CD4-positive, alpha-beta memory T cell (primary cell): ENCODE measurements at regions not wholly inside any gene's neighbourhood (a gene's known extent, or its start where the extent isn't known, plus 50 kb on each side); places are given as distances from the start of the nearest gene placed in this dataset.

ENCODE experiments used
- CTCF ChIA-PET: fragments of 350-600 bp; sonication (Branson Sonifier 250); formaldehyde crosslinking; loops from one replicate; lab custom pipeline; 2021; ENCODE audit warnings: inconsistent platforms; ENCODE audit not compliant: partially characterized antibody; lab: Charles Lee
- POLR2A ChIA-PET: fragments of 350-600 bp; sonication (Branson Sonifier 250); formaldehyde crosslinking; loops from one replicate; lab custom pipeline; 2021; ENCODE audit not compliant: partially characterized antibody; lab: Charles Lee
- DNase-seq, 5 donors: peaks; one replicate each; pipeline versions ENCODE4 v3.0.0 to v3.0.0-alpha.2; 2020 to 2022; ENCODE audit warnings: mixed read lengths in 1 of 5
- H3K27ac ChIP-seq: one replicate; pipeline ENCODE4 v1.7.0; 2013; ENCODE audit warnings: low read depth, low read length
- H3K27me3 ChIP-seq: 2 replicates; pipeline ENCODE4 v1.7.0; 2013; ENCODE audit warnings: mild to moderate bottlenecking, low read length, moderate library complexity; ENCODE audit not compliant: insufficient read depth
- H3K36me3 ChIP-seq: 2 replicates; pipeline ENCODE4 v1.7.0; 2013; ENCODE audit warnings: mild to moderate bottlenecking, low read length, moderate library complexity; ENCODE audit not compliant: insufficient read depth
- H3K4me1 ChIP-seq: 2 replicates; pipeline ENCODE4 v1.7.0; 2013; ENCODE audit warnings: mild to moderate bottlenecking, low read length, moderate library complexity; ENCODE audit not compliant: insufficient read depth
- H3K4me3 ChIP-seq, 2 donors: one replicate each; pipeline ENCODE4 v1.7.0; 2013; ENCODE audit warnings: low read length in 2 of 2, mild to moderate bottlenecking in 1 of 2
- H3K9me3 ChIP-seq, 2 donors: one replicate each; pipeline ENCODE4 v1.7.0; 2013; ENCODE audit warnings: low read length in 2 of 2, control low read depth in 1 of 2; ENCODE audit not compliant: control insufficient read depth in 1 of 2
- H3K27ac Mint-ChIP-seq, 7 donors: one replicate each; pipeline ENCODE4 v1.8.0; 2020 to 2021; ENCODE audit warnings: mixed read lengths in 7 of 7, mild to moderate bottlenecking in 6 of 7, inconsistent platforms in 3 of 7, moderate library complexity in 3 of 7
- H3K27me3 Mint-ChIP-seq, 2 donors: one replicate each; pipeline ENCODE4 v1.8.0; 2020 to 2021; ENCODE audit warnings: mixed read lengths in 2 of 2
- H3K36me3 Mint-ChIP-seq, 2 donors: one replicate each; pipeline ENCODE4 v1.8.0; 2020 to 2021; ENCODE audit warnings: mixed read lengths in 2 of 2, inconsistent platforms in 1 of 2, mild to moderate bottlenecking in 1 of 2
- H3K4me1 Mint-ChIP-seq, 4 donors: one replicate each; pipeline ENCODE4 v1.8.0; 2020 to 2021; ENCODE audit warnings: mixed read lengths in 4 of 4, mild to moderate bottlenecking in 1 of 4
- H3K4me3 Mint-ChIP-seq, 8 donors: one replicate each; pipeline ENCODE4 v1.8.0; 2020 to 2021; ENCODE audit warnings: mixed read lengths in 8 of 8, mild to moderate bottlenecking in 7 of 8, moderate library complexity in 6 of 8, inconsistent platforms in 3 of 8
- H3K9me3 Mint-ChIP-seq, 8 donors: one replicate each; pipeline ENCODE4 v1.8.0; 2020 to 2021; ENCODE audit warnings: mixed read lengths in 8 of 8, mild to moderate bottlenecking in 5 of 8, inconsistent platforms in 3 of 8, moderate library complexity in 1 of 8
- intact Hi-C: fragments of 100-400 bp; cut with micrococcal nuclease; formaldehyde crosslinking; loops from one replicate; pipeline ENCODE4 v1.15.1; 2023

GRCh38 chr1:218693599-218693998 is 348.5 kb downstream of the TGFB2 start:
- H3K4me3 ChIP-seq: no peak overlapping the region
- no peaks in the 10 kb centered on the region for H3K27me3 Mint-ChIP-seq
- no peaks in the 10 kb centered on the region for H3K4me1 ChIP-seq
- H3K9me3 ChIP-seq: no peaks in the 10 kb centered on the region
- ChIA-PET CTCF (no interaction called here), POLR2A (no interaction called here)
- no peak for DNase-seq
- intact Hi-C loops: no loop called here
- H3K36me3 Mint-ChIP-seq: no peaks in the 10 kb centered on the region
- H3K4me1 Mint-ChIP-seq: no peaks in the 10 kb centered on the region
- H3K27ac Mint-ChIP-seq: no peak overlapping the region
- H3K27me3 ChIP-seq: no peaks in the 10 kb centered on the region
- no peak overlapping the region for H3K4me3 Mint-ChIP-seq
- H3K9me3 Mint-ChIP-seq: peaks cover 0 to 3% (median 0%) of the 10 kb centered on the region in 8 donors
- no peaks in the 10 kb centered on the region for H3K36me3 ChIP-seq
- H3K27ac ChIP-seq: no peak overlapping the region

DNA sequence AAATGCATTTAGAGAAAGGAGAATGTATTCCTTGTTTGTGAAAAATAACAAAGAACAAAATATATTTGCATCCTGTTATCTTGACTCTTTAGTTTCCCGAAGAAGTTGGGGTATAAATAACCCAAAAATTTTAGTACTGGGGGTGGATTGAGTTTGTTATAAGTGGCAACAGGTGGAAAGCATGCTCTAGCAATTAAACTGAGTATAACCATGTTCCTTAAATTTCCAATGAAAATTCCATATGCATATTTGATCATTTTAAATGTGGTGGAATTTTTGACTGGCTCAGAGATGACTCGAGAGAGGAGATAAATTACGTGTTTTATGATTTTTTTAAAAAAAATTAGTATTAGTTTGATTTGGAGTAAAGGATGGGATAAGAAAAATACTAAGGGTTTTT is 348.9 kb downstream of the TGFB2 start:
- Mint-ChIP-seq H3K36me3 (no peaks in the 10 kb centered on the region), H3K9me3 (peaks cover 0 to 3% (median 0%) of the 10 kb centered on the region in 8 donors), H3K4me3 (no peak overlapping the region), H3K27ac (no peak overlapping the region), H3K27me3 (no peaks in the 10 kb centered on the region), H3K4me1 (no peaks in the 10 kb centered on the region)
- Histone ChIP-seq H3K27me3 (no peaks in the 10 kb centered on the region), H3K36me3 (no peaks in the 10 kb centered on the region), H3K4me3 (no peak overlapping the region), H3K9me3 (no peaks in the 10 kb centered on the region), H3K27ac (no peak overlapping the region), H3K4me1 (no peaks in the 10 kb centered on the region)
- ChIA-PET POLR2A (no interaction called here), CTCF (no interaction called here)
- intact Hi-C loops: no loop called here
- no peak for DNase-seq

DNA sequence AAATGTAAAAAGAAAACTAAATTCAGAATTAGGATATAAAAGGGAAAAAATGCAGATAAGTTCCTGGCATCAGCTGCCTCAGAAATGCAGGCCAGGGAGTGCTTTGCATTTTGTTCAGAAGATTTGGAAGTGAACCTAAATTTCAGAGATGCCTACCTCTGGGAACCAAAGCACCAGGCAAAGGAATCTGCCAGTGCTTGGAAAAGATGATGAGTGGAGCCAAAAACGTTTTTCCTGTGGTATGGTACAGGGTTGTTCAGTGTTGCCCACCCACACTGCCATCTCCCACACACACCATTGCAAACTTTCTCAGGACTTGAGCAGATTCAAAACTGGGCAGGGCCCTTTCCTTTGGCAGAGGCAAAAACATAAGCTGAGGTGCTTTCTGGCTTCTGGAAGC is 349.5 kb downstream of the TGFB2 start:
- POLR2A ChIA-PET: no interaction called here
- H3K36me3 Mint-ChIP-seq: no peaks in the 10 kb centered on the region
- intact Hi-C loops: no loop called here
- no peaks in the 10 kb centered on the region for H3K4me1 Mint-ChIP-seq
- peaks cover 0 to 2% (median 0%) of the 10 kb centered on the region in 8 donors for H3K9me3 Mint-ChIP-seq
- H3K27me3 ChIP-seq: no peaks in the 10 kb centered on the region
- no peak overlapping the region for H3K4me3 ChIP-seq
- CTCF ChIA-PET: no interaction called here
- no peaks in the 10 kb centered on the region for H3K27me3 Mint-ChIP-seq
- no peak overlapping the region for H3K27ac ChIP-seq
- no peak for DNase-seq
- H3K4me3 Mint-ChIP-seq: no peak overlapping the region
- no peak overlapping the region for H3K27ac Mint-ChIP-seq
- H3K9me3 ChIP-seq: no peaks in the 10 kb centered on the region
- H3K36me3 ChIP-seq: no peaks in the 10 kb centered on the region
- no peaks in the 10 kb centered on the region for H3K4me1 ChIP-seq

DNA sequence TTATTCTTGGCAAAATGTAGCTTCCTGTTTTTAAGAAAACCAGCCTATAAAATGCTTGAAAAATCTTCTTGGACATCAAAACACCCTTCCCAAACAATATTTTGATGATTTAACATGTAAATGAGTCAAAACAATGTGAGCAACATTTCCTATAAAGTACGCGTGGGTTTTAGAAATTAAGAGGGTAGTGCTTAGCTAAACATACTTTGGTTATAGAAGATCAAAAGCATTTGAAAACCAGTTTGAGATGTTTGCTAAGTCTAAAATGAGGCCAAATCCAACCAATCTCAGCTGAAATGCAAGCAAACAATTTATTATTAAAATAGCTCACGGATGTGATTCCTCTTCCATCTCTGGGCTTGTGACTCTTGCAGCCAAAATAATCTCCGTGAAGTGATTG is 350.4 kb downstream of the TGFB2 start:
- CTCF ChIA-PET: no interaction called here
- no peaks in the 10 kb centered on the region for H3K36me3 Mint-ChIP-seq
- intact Hi-C loops: no loop called here
- no peaks in the 10 kb centered on the region for H3K27me3 ChIP-seq
- no peaks in the 10 kb centered on the region for H3K27me3 Mint-ChIP-seq
- no peak overlapping the region for H3K27ac Mint-ChIP-seq
- H3K4me1 ChIP-seq: no peaks in the 10 kb centered on the region
- no peaks in the 10 kb centered on the region for H3K4me1 Mint-ChIP-seq
- H3K9me3 Mint-ChIP-seq: peaks cover 0 to 2% (median 0%) of the 10 kb centered on the region in 8 donors
- no peaks in the 10 kb centered on the region for H3K36me3 ChIP-seq
- DNase-seq: no peak
- no peak overlapping the region for H3K27ac ChIP-seq
- H3K4me3 Mint-ChIP-seq: no peak overlapping the region
- POLR2A ChIA-PET: no interaction called here
- no peaks in the 10 kb centered on the region for H3K9me3 ChIP-seq
- no peak overlapping the region for H3K4me3 ChIP-seq

DNA sequence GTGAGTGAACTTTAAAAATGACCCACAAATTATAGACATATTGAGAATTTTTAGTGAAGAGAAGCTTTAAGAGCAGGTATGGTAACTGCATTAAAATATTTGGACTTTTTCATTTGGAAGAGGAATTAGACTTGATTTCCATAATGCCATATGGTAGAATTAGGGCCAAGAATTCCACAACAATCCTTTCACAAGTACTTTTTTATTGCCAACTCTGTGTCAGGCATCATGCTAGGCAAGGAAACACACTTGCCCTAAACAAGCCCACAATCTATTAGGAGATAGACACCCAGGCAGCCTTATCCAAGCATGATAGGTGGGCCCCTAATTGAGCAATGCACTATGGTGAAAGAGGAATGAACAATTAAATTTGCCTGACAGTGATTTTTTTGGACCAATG is 353.0 kb downstream of the TGFB2 start:
- intact Hi-C loops: no loop called here
- Histone ChIP-seq H3K4me1 (no peaks in the 10 kb centered on the region), H3K27ac (no peak overlapping the region), H3K4me3 (no peak overlapping the region), H3K27me3 (no peaks in the 10 kb centered on the region), H3K9me3 (no peaks in the 10 kb centered on the region), H3K36me3 (no peaks in the 10 kb centered on the region)
- CTCF ChIA-PET: no interaction called here
- Mint-ChIP-seq H3K9me3 (peaks cover 0 to 3% (median 0%) of the 10 kb centered on the region in 8 donors), H3K27ac (no peak overlapping the region), H3K36me3 (no peaks in the 10 kb centered on the region), H3K4me1 (no peaks in the 10 kb centered on the region), H3K27me3 (no peaks in the 10 kb centered on the region), H3K4me3 (no peak overlapping the region)
- POLR2A ChIA-PET: no interaction called here
- DNase-seq: no peak

DNA sequence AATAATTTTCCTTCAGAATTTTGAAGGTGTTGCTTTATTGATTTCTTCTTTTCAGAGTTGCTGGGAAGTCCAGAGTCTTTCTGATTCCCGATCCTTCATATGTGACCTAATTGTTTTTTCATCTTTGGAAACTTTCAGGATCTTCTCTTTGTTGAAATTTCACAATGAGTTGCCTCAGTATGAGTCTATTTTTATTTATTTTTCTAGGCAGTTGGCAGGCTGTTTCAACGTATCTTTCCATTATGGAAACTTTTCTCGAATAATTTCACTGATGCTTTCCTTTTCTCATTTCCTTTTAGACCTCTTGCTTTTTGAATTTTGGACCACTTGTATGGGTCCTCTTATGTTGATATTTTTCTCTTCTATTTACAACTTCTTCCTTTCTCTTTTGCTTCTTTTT is 354.3 kb downstream of the TGFB2 start:
- H3K4me3 ChIP-seq: no peak overlapping the region
- no peaks in the 10 kb centered on the region for H3K36me3 ChIP-seq
- Mint-ChIP-seq H3K4me3 (no peak overlapping the region), H3K27ac (no peak overlapping the region), H3K4me1 (no peaks in the 10 kb centered on the region), H3K36me3 (no peaks in the 10 kb centered on the region), H3K27me3 (no peaks in the 10 kb centered on the region), H3K9me3 (peaks cover 0 to 5% (median 0%) of the 10 kb centered on the region in 8 donors)
- H3K4me1 ChIP-seq: no peaks in the 10 kb centered on the region
- H3K27ac ChIP-seq: no peak overlapping the region
- POLR2A ChIA-PET: no interaction called here
- no peak for DNase-seq
- intact Hi-C loops: no loop called here
- H3K27me3 ChIP-seq: no peaks in the 10 kb centered on the region
- CTCF ChIA-PET: no interaction called here
- H3K9me3 ChIP-seq: no peaks in the 10 kb centered on the region

GRCh38 chr1:218699865-218700264 is 354.7 kb downstream of the TGFB2 start:
- intact Hi-C loops: no loop called here
- Mint-ChIP-seq H3K4me1 (no peaks in the 10 kb centered on the region), H3K27me3 (no peaks in the 10 kb centered on the region), H3K4me3 (no peak overlapping the region), H3K9me3 (peaks cover 0 to 5% (median 0%) of the 10 kb centered on the region in 8 donors), H3K36me3 (no peaks in the 10 kb centered on the region), H3K27ac (no peak overlapping the region)
- H3K27ac ChIP-seq: no peak overlapping the region
- H3K27me3 ChIP-seq: no peaks in the 10 kb centered on the region
- ChIA-PET POLR2A (no interaction called here), CTCF (no interaction called here)
- no peaks in the 10 kb centered on the region for H3K9me3 ChIP-seq
- H3K4me3 ChIP-seq: no peak overlapping the region
- no peak for DNase-seq
- no peaks in the 10 kb centered on the region for H3K4me1 ChIP-seq
- no peaks in the 10 kb centered on the region for H3K36me3 ChIP-seq

- Mint-ChIP-seq H3K4me3 (no peak overlapping the region), H3K27me3 (no peaks in the 10 kb centered on the region), H3K36me3 (no peaks in the 10 kb centered on the region), H3K27ac (no peak overlapping the region), H3K4me1 (no peaks in the 10 kb centered on the region), H3K9me3 (peaks cover 0 to 5% (median 0%) of the 10 kb centered on the region in 8 donors)
- H3K9me3 ChIP-seq: no peaks in the 10 kb centered on the region
- no peaks in the 10 kb centered on the region for H3K27me3 ChIP-seq
- no peaks in the 10 kb centered on the region for H3K36me3 ChIP-seq
- POLR2A ChIA-PET: no interaction called here
- no peak for DNase-seq
- intact Hi-C loops: no loop called here
- H3K4me1 ChIP-seq: no peaks in the 10 kb centered on the region
- CTCF ChIA-PET: no interaction called here
- H3K27ac ChIP-seq: no peak overlapping the region
- no peak overlapping the region for H3K4me3 ChIP-seq
Measured at GRCh38 chr1:218700666-218701065, 355.5 kb downstream of the TGFB2 start.
